HuH-7 (cell line): ENCODE measurements at regions not wholly inside any gene's neighbourhood (a gene's known extent, or its start where the extent isn't known, plus 50 kb on each side); places are given as distances from the start of the nearest gene placed in this dataset.
"Not testable (repeated sequence)": the region's sequence is repeated elsewhere in the genome, so short reads cannot be mapped to it uniquely, and the experiment has no call there.

ENCODE experiments used
- DNase-seq: peaks from one replicate; pipeline ENCODE4 v3.0.0; 2011; ENCODE audit warnings: low spot score

- DNase-seq = no peak
Observed at GRCh38 chrX:65610481-65610880, 57.0 kb upstream of the MSN start.

- no peak for DNase-seq
Observed at GRCh38 chrX:65610040-65610439, 57.4 kb upstream of the MSN start.

GRCh38 chrX:65609237-65609636 is 58.2 kb upstream of the MSN start:
- no peak for DNase-seq

- DNase-seq = no peak
Observed at GRCh38 chrX:65608026-65608425, 59.4 kb upstream of the MSN start.

- no peak for DNase-seq
Observed at GRCh38 chrX:65607070-65607742, 60.2 kb upstream of the MSN start.

- no peak for DNase-seq
Observed at GRCh38 chrX:65602221-65602560, 65.3 kb upstream of the MSN start.

- DNase-seq = no peak
Observed at GRCh38 chrX:65601530-65602220, 65.8 kb upstream of the MSN start.

- no peak for DNase-seq
Observed at GRCh38 chrX:65601126-65601525, 66.3 kb upstream of the MSN start.

GRCh38 chrX:65600106-65600505 is 65.5 kb upstream of the LAS1L start:
- no peak for DNase-seq

- no peak for DNase-seq
Observed at GRCh38 chrX:65598559-65599147, 64.1 kb upstream of the LAS1L start.

- no peak for DNase-seq
Observed at GRCh38 chrX:65596270-65597034, 61.9 kb upstream of the LAS1L start.

- peak; percentile 53 for DNase-seq
Observed at GRCh38 chrX:65595460-65595876, 60.9 kb upstream of the LAS1L start.

- no peak for DNase-seq
Observed at GRCh38 chrX:65591206-65591605, 56.6 kb upstream of the LAS1L start.

- no peak for DNase-seq
Observed at GRCh38 chrX:65589304-65589703, 54.7 kb upstream of the LAS1L start.

- no peak for DNase-seq
Observed at GRCh38 chrX:65588795-65589194, 54.2 kb upstream of the LAS1L start.

- no peak for DNase-seq
Observed at GRCh38 chrX:65587616-65588526, 53.3 kb upstream of the LAS1L start.

- DNase-seq = no peak
Observed at GRCh38 chrX:65586491-65586890, 51.9 kb upstream of the LAS1L start.

GRCh38 chrX:65585226-65585625 is 50.6 kb upstream of the LAS1L start:
- DNase-seq = not testable (repeated sequence)
